Common myeloid progenitor, CD34-positive (primary cell): ENCODE measurements at regions not wholly inside any gene's neighbourhood (a gene's known extent, or its start where the extent isn't known, plus 50 kb on each side); places are given as distances from the start of the nearest gene placed in this dataset.
"Not testable (repeated sequence)": the region's sequence is repeated elsewhere in the genome, so short reads cannot be mapped to it uniquely, and the experiment has no call there.

Source experiments
- CTCF ChIA-PET: fragments of 350-600 bp; sonication (Branson Sonifier 250); formaldehyde crosslinking; loops from one replicate; lab custom pipeline; 2021; ENCODE audit warnings: antibody characterized with exemption; lab: Charles Lee
- POLR2A ChIA-PET: fragments of 350-600 bp; sonication (Branson Sonifier 250); formaldehyde crosslinking; loops from one replicate; lab custom pipeline; 2021; ENCODE audit warnings: antibody characterized with exemption; lab: Charles Lee
- DNase-seq, 3 donors: peaks; one replicate each; pipeline versions ENCODE4 v3.0.0 to v3.0.0-alpha.2; 2013
- H3K27ac ChIP-seq, 2 experiments: 1 replicate in 1 of 2; 2 replicates in 1 of 2; pipeline ENCODE4 v1.7.0; 2013; ENCODE audit warnings: inconsistent platforms in 2 of 2, low read length in 2 of 2, mild to moderate bottlenecking in 2 of 2, low read depth in 1 of 2, moderate library complexity in 1 of 2; ENCODE audit not compliant: severe bottlenecking in 2 of 2, insufficient read depth in 1 of 2, poor library complexity in 1 of 2
- H3K27me3 ChIP-seq, 5 experiments: replicated peaks in 2 of 5; 1 replicate in 3 of 5; 2 replicates in 2 of 5; pipeline versions ENCODE4 v1.6.1 to v1.7.0; 2013; ENCODE audit warnings: low read length in 4 of 5, mild to moderate bottlenecking in 2 of 5, moderate library complexity in 2 of 5, inconsistent platforms in 1 of 5; ENCODE audit not compliant: insufficient read depth in 5 of 5, control insufficient read depth in 4 of 5
- H3K36me3 ChIP-seq, 4 experiments: 1 replicate in 2 of 4; 2 replicates in 2 of 4; pipeline versions ENCODE4 v1.6.1 to v1.7.0; 2013; ENCODE audit warnings: low read length in 3 of 4, control low read depth in 1 of 4, mild to moderate bottlenecking in 1 of 4; ENCODE audit not compliant: control insufficient read depth in 4 of 4, insufficient read depth in 4 of 4
- H3K4me1 ChIP-seq, 4 experiments: 1 replicate in 3 of 4; 2 replicates in 1 of 4; pipeline versions ENCODE4 v1.6.1 to v1.7.1; 2013; ENCODE audit warnings: low read length in 3 of 4, mild to moderate bottlenecking in 3 of 4, control low read depth in 1 of 4, inconsistent platforms in 1 of 4, moderate library complexity in 1 of 4; ENCODE audit not compliant: control insufficient read depth in 4 of 4, insufficient read depth in 4 of 4; ENCODE audit errors: control extremely low read depth in 1 of 4
- H3K4me3 ChIP-seq, 7 experiments: 1 replicate in 4 of 7; 2 replicates in 3 of 7; pipeline versions ENCODE4 v1.5.1 to v1.7.0; 2013; ENCODE audit warnings: mild to moderate bottlenecking in 7 of 7, low read length in 6 of 7, moderate library complexity in 6 of 7, inconsistent platforms in 2 of 7, low read depth in 2 of 7, control low read depth in 1 of 7; ENCODE audit not compliant: insufficient read depth in 4 of 7, control insufficient read depth in 1 of 7; ENCODE audit errors: extremely low read depth in 1 of 7
- H3K9me3 ChIP-seq, 5 experiments: 1 replicate in 4 of 5; 2 replicates in 1 of 5; pipeline versions ENCODE4 v1.6.1 to v1.7.1; 2013; ENCODE audit warnings: low read length in 4 of 5, mild to moderate bottlenecking in 2 of 5, inconsistent platforms in 1 of 5, low read depth in 1 of 5, moderate library complexity in 1 of 5; ENCODE audit not compliant: control insufficient read depth in 4 of 5, insufficient read depth in 2 of 5; ENCODE audit errors: control extremely low read depth in 1 of 5
- WGBS: methylation state at CpG from one replicate; pipeline ENCODE4 v1.1.5; 2013; ENCODE audit not compliant: insufficient coverage; 5-methylcytosine and 5-hydroxymethylcytosine counted together

DNA sequence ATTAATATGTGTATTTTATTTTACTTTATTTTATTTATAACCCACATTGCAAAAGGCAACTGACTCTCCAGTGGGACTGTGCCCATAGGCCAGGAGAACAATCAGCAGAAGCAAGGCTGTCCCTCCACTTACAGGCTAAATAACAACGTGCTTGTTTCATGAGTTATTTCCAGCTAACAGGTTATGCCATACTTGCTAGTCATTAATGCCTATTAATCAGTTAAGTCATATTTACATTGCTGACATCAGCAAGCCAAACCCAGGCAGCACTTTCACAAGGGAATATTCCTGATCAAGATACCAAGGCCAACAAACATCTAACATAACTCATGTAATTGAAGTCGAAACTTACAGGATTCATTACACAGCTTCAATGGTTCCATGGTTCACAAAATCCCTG, 92.1 kb downstream of the EN1 start:
- 67% methylated on average over 1 of the region's 2 CpGs for WGBS
- ChIA-PET POLR2A (no interaction called here), CTCF (no interaction called here)

DNA sequence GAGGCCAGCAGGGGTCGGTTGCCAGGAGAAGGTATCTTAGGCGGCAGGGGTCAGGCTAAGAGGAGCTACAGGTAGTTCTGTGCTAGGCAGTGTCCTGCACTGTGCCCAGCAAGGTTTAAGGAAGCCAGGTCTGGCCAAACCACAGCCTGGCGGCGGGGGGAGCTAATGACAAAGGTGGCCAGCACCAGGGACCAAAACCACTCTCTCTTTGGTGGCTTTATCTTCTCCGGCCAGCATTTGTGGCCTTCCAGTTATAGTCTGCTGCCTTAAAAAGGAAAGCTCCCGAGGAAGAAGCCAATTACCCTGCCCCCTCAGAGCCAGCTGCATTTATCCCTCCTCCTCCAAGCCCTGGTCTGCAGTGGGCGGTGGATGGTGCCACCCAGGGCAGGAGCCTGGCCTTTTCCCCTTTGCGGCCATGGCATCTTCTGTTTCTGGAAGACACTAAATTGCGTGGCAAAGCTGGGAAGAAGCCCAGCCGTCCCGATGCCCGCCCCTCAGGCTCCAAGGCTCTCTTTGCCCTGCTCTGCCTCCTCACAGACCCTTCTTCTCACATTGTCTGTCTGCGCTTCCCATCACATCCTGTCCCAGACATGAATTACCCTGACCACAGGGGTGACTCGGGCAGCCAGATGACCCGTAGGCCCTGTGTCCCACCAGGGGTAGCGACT, 94.6 kb downstream of the EN1 start:
- no peak for DNase-seq
- ChIA-PET POLR2A (no interaction called here), CTCF (interaction anchor here (0.6 kb wide), 1 partner anchor 1848 kb away, joined by 3 read pairs; no protein-coding TSS in a partner anchor)
- Histone ChIP-seq H3K4me3 (no peak overlapping the region), H3K9me3 (no peaks in the 10 kb centered on the region), H3K4me1 (no peaks in the 10 kb centered on the region), H3K27me3 (peaks cover 0 to 15% (median 2%) of the 10 kb centered on the region in 5 experiments), H3K27ac (no peak overlapping the region), H3K36me3 (no peaks in the 10 kb centered on the region)
- WGBS: 76% methylated on average over 12 of the region's 16 CpGs

More for the DNA sequence above, 92.1 kb downstream of the EN1 start:
- no peak for DNase-seq
- no peak overlapping the region for H3K4me3 ChIP-seq
- no peaks in the 10 kb centered on the region for H3K9me3 ChIP-seq
- peaks cover 0 to 14% (median 3%) of the 10 kb centered on the region in 5 experiments for H3K27me3 ChIP-seq
- no peak overlapping the region for H3K27ac ChIP-seq
- no peaks in the 10 kb centered on the region for H3K36me3 ChIP-seq
- H3K4me1 ChIP-seq: no peaks in the 10 kb centered on the region

DNA sequence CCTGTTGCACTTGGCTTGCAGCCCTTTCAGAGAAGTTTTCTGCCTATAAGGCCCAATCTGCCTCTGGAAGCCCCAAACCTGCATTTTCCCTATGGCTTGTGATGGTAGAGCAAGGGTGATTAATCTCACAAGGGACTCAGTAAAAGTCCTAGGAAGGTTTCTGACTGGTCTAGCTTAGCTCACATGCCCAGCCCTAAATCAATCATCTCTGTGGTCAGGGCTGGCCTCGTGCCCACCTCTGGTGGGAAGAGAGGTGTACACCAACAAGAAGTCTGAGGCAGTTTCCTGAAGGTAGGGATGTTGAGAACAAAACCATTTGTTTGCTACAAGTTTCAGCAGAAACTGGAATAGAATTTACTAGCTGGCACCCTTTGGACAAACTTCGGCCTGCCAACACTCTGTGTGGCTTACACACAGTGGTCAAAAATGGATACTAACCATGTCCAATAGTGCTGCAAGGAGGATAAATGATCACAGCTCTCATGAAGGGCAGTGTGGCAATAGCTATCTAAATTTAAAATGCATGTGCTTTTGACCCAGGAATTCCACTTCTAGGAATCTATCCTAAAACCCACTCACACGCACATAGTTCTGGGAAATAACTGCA, 96.4 kb downstream of the EN1 start:
- H3K27me3 ChIP-seq: peaks cover 0 to 9% (median 0%) of the 10 kb centered on the region in 5 experiments
- H3K4me1 ChIP-seq: no peaks in the 10 kb centered on the region
- POLR2A ChIA-PET: no interaction called here
- H3K9me3 ChIP-seq: no peaks in the 10 kb centered on the region
- peak in 1 of 3 donors; percentile 2 for DNase-seq
- CTCF ChIA-PET: no interaction called here
- H3K27ac ChIP-seq: no peak overlapping the region
- no peak overlapping the region for H3K4me3 ChIP-seq
- 38% methylated on average over 2 of the region's 3 CpGs for WGBS
- H3K36me3 ChIP-seq: no peaks in the 10 kb centered on the region

DNA sequence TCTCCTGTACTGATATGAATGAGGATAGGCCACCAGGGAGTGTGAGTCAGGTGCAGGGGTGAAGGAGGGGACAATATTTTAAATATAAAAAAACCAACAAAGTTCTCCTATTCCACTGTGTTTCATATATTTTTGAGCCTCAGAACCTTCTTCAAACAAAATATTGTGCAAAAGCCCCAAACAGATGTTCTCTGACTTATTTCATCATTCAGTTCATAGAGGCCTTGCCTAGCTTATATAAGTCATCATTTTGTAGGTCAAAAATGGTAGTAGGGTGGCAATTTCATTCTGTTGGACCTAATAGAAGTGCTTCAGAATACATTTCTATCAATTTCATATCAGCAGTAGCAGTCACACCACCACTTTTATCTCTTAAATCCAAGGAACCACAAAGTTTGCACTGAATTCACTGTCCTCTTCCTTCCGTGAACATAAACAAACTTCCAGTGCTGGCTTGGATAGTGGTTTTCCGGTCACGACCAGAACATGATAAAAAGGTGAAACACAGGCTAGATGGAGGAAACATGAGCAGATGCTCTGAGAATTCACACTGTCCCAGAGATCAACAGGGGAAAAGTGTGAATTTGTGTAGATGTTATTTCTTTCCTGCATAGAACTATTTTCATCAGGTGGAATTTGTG, 99.1 kb downstream of the EN1 start:
- H3K27ac ChIP-seq: no peak overlapping the region
- H3K4me1 ChIP-seq: no peaks in the 10 kb centered on the region
- WGBS: 64% methylated on average over 3 of the region's 3 CpGs
- H3K4me3 ChIP-seq: no peak overlapping the region
- ChIA-PET CTCF (no interaction called here), POLR2A (no interaction called here)
- no peaks in the 10 kb centered on the region for H3K36me3 ChIP-seq
- DNase-seq: peak; percentile 2 to 37 (median 4)
- peaks cover 0 to 8% (median 2%) of the 10 kb centered on the region in 5 experiments for H3K9me3 ChIP-seq
- H3K27me3 ChIP-seq: peaks cover 0 to 4% (median 0%) of the 10 kb centered on the region in 5 experiments

DNA sequence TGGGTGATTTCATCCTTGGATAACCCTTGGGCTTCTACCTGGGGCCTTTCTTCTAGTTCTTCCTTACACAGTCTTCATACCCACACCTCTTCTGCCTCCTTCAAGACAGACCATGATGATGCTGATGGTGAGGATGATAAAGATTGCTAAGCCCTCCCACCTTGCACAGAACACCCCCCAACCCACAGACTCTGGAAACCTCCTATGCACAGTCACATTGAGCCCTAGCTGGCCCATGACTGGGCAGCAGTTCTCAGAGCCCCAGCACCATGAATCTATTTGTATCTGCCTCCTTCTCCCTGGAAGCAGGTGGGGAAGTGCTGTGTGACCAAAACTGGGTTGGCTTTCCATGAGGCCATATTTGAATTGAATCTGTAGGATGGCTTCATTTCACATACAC, 99.8 kb downstream of the EN1 start:
- DNase-seq: no peak
- peaks cover 0 to 9% (median 2%) of the 10 kb centered on the region in 5 experiments for H3K9me3 ChIP-seq
- peaks cover 0 to 4% (median 0%) of the 10 kb centered on the region in 5 experiments for H3K27me3 ChIP-seq
- ChIA-PET CTCF (no interaction called here), POLR2A (no interaction called here)
- H3K4me1 ChIP-seq: no peaks in the 10 kb centered on the region
- no peaks in the 10 kb centered on the region for H3K36me3 ChIP-seq
- no peak overlapping the region for H3K4me3 ChIP-seq
- H3K27ac ChIP-seq: no peak overlapping the region

DNA sequence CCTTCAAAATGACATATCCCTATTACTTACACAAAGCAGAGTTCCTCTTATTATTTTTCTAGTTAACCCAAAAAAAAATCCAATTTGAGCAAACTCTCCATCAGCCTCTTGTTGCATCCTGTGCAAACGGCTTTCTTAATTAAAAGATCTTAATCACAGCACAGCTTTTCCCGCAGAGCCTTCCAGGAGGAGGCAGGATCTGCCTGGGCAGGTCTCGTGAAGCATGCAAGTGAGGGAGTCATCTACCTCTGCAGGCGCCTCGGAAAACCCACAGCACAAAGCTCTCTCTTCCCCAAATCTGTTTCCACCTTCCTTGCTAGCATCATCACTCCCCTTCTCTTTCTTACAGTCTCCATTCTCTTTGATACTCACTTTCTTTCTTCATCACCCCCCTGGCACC, 100.4 kb downstream of the EN1 start:
- peaks cover 0 to 9% (median 2%) of the 10 kb centered on the region in 5 experiments for H3K9me3 ChIP-seq
- CTCF ChIA-PET: no interaction called here
- H3K36me3 ChIP-seq: no peaks in the 10 kb centered on the region
- no peak for DNase-seq
- no peak overlapping the region for H3K27ac ChIP-seq
- no peaks in the 10 kb centered on the region for H3K4me1 ChIP-seq
- peaks cover 0 to 4% (median 0%) of the 10 kb centered on the region in 5 experiments for H3K27me3 ChIP-seq
- POLR2A ChIA-PET: no interaction called here
- WGBS: 85% methylated on average over 5 of the region's 5 CpGs
- H3K4me3 ChIP-seq: no peak overlapping the region

DNA sequence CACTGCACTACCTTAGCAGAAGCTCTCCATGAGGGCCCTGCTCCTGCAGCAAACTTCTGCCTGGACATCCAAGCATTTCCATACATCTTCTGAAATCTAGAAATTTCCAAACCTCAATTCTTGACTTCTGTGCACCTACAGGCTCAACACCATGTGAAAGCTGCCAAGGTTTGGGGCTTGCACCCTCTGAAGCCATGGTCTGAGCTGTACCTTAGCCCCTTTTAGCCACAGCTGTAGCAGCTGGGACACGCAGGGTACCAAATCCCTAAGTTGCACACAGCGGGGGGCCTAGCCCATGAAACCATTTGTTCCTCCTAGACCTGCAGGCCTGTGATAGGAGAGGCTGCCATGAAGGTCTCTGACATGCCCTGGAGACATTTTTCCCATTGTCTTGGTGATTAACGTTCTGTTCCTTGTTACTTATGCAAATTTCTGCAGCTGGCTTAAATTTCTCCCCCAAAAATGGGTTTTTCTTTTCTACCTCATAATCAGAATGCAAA, 102.7 kb downstream of the EN1 start:
- H3K36me3 ChIP-seq, CTCF ChIA-PET: not testable (repeated sequence)
- 88% methylated on average over 3 of the region's 3 CpGs for WGBS

More for the DNA sequence above, 102.7 kb downstream of the EN1 start:
- POLR2A ChIA-PET, DNase-seq, H3K27me3 ChIP-seq, H3K4me3 ChIP-seq, H3K27ac ChIP-seq, H3K9me3 ChIP-seq, H3K4me1 ChIP-seq: not testable (repeated sequence)
